ENCODE measurements at regions not wholly inside any gene's neighbourhood (a gene's known extent, or its start where the extent isn't known, plus 50 kb on each side); places are given as distances from the start of the nearest gene placed in this dataset.

- Histone ChIP-seq H3K9me2 (ENCODE audit: low read depth, low read length) (no peaks in the 10 kb centered on the region), H2AFZ (ENCODE audit: low read length) (no peak overlapping the region), H3K79me2 (ENCODE audit: insufficient read depth, low read length) (no peaks in the 10 kb centered on the region), H3K4me1 (ENCODE audit: insufficient read depth, low read length, severe bottlenecking) (no peaks in the 10 kb centered on the region), H3K9me3 (ENCODE audit: low read length) (no peaks in the 10 kb centered on the region), H3K27ac (ENCODE audit: low read depth, low read length, poor library complexity, severe bottlenecking) (no peak overlapping the region), H3K4me2 (ENCODE audit: low read length) (no peak overlapping the region), H3K4me3 (ENCODE audit: low read depth, low read length, poor library complexity, severe bottlenecking) (no peak overlapping the region), H3K27me3 (ENCODE audit: insufficient read depth, low read length) (0 out of 2 replicates have a peak, but pooled peaks cover under 1% of the 10 kb centered on the region), H3F3A (ENCODE audit: insufficient read depth, low read length) (no peaks in the 10 kb centered on the region), H4K20me1 (ENCODE audit: insufficient read depth, low read length) (no peaks in the 10 kb centered on the region), H3K36me3 (ENCODE audit: insufficient read depth, low read length) (no peaks in the 10 kb centered on the region), H3K9ac (ENCODE audit: low read length) (no peak overlapping the region)
- no peak for TF ChIP-seq CTCF (IDR thresholded peaks at IDR 0.05; ENCODE audit: low read length)
- TF ChIP-seq EZH2 (IDR thresholded peaks at IDR 0.05; ENCODE audit: borderline replicate concordance, low read length): no peak
Observed at GRCh38 chr2:19744456-19745199, 157.2 kb downstream of the TTC32 start.

- Histone ChIP-seq H3K4me3 (ENCODE audit: low read depth, low read length, poor library complexity, severe bottlenecking) (no peak overlapping the region), H3K9me2 (ENCODE audit: low read depth, low read length) (no peaks in the 10 kb centered on the region), H3K27me3 (ENCODE audit: insufficient read depth, low read length) (no peaks in the 10 kb centered on the region), H3F3A (ENCODE audit: insufficient read depth, low read length) (no peaks in the 10 kb centered on the region), H2AFZ (ENCODE audit: low read length) (no peak overlapping the region), H3K9ac (ENCODE audit: low read length) (no peak overlapping the region), H3K36me3 (ENCODE audit: insufficient read depth, low read length) (no peaks in the 10 kb centered on the region), H3K4me1 (ENCODE audit: insufficient read depth, low read length, severe bottlenecking) (no peaks in the 10 kb centered on the region), H3K4me2 (ENCODE audit: low read length) (no peak overlapping the region), H3K79me2 (ENCODE audit: insufficient read depth, low read length) (no peaks in the 10 kb centered on the region), H3K9me3 (ENCODE audit: low read length) (no peaks in the 10 kb centered on the region), H4K20me1 (ENCODE audit: insufficient read depth, low read length) (no peaks in the 10 kb centered on the region), H3K27ac (ENCODE audit: low read depth, low read length, poor library complexity, severe bottlenecking) (no peak overlapping the region)
- TF ChIP-seq EZH2 (IDR thresholded peaks at IDR 0.05; ENCODE audit: borderline replicate concordance, low read length) (no peak), CTCF (IDR thresholded peaks at IDR 0.05; ENCODE audit: low read length) (no peak)
Observed at GRCh38 chr2:19743641-19744040, 158.1 kb downstream of the TTC32 start.

- H3K9me3 ChIP-seq (ENCODE audit: low read length): no peaks in the 10 kb centered on the region
Observed at GRCh38 chr2:19742872-19743271, 158.9 kb downstream of the TTC32 start.

GRCh38 chr2:19739256-19739655, 162.5 kb downstream of the TTC32 start:
- H3K36me3 ChIP-seq (ENCODE audit: insufficient read depth, low read length): no peaks in the 10 kb centered on the region
- no peak overlapping the region for H3K9ac ChIP-seq (ENCODE audit: low read length)
- H3K4me1 ChIP-seq (ENCODE audit: insufficient read depth, low read length, severe bottlenecking): no peaks in the 10 kb centered on the region
- H3K27me3 ChIP-seq (ENCODE audit: insufficient read depth, low read length): no peaks in the 10 kb centered on the region; the same call in 1 of the 2 replicates
- no peaks in the 10 kb centered on the region for H3F3A ChIP-seq (ENCODE audit: insufficient read depth, low read length)
- H2AFZ ChIP-seq (ENCODE audit: low read length): no peak overlapping the region
- no peaks in the 10 kb centered on the region for H3K79me2 ChIP-seq (ENCODE audit: insufficient read depth, low read length)
- TF ChIP-seq CTCF (IDR thresholded peaks at IDR 0.05; ENCODE audit: low read length): no peak
- no peak for TF ChIP-seq EZH2 (IDR thresholded peaks at IDR 0.05; ENCODE audit: borderline replicate concordance, low read length)
- no peaks in the 10 kb centered on the region for H4K20me1 ChIP-seq (ENCODE audit: insufficient read depth, low read length)
- no peak overlapping the region for H3K4me2 ChIP-seq (ENCODE audit: low read length)
- no peak overlapping the region for H3K27ac ChIP-seq (ENCODE audit: low read depth, low read length, poor library complexity, severe bottlenecking)
- no peaks in the 10 kb centered on the region for H3K9me3 ChIP-seq (ENCODE audit: low read length)
- no peak overlapping the region for H3K4me3 ChIP-seq (ENCODE audit: low read depth, low read length, poor library complexity, severe bottlenecking)
- no peaks in the 10 kb centered on the region for H3K9me2 ChIP-seq (ENCODE audit: low read depth, low read length)

More at GRCh38 chr2:19742872-19743271, 158.9 kb downstream of the TTC32 start:
- Histone ChIP-seq H3K9me2 (ENCODE audit: low read depth, low read length) (no peaks in the 10 kb centered on the region), H3K4me3 (ENCODE audit: low read depth, low read length, poor library complexity, severe bottlenecking) (no peak overlapping the region), H3K36me3 (ENCODE audit: insufficient read depth, low read length) (no peaks in the 10 kb centered on the region), H3K27me3 (ENCODE audit: insufficient read depth, low read length) (no peaks in the 10 kb centered on the region), H3K27ac (ENCODE audit: low read depth, low read length, poor library complexity, severe bottlenecking) (no peak overlapping the region), H2AFZ (ENCODE audit: low read length) (no peak overlapping the region), H4K20me1 (ENCODE audit: insufficient read depth, low read length) (no peaks in the 10 kb centered on the region), H3K79me2 (ENCODE audit: insufficient read depth, low read length) (no peaks in the 10 kb centered on the region), H3K9ac (ENCODE audit: low read length) (no peak overlapping the region), H3K4me2 (ENCODE audit: low read length) (no peak overlapping the region), H3K4me1 (ENCODE audit: insufficient read depth, low read length, severe bottlenecking) (no peaks in the 10 kb centered on the region), H3F3A (ENCODE audit: insufficient read depth, low read length) (no peaks in the 10 kb centered on the region)
- no peak for TF ChIP-seq EZH2 (IDR thresholded peaks at IDR 0.05; ENCODE audit: borderline replicate concordance, low read length)

Data from OCI-LY1 (cell line).